Kidney (tissue), 13 donors: ENCODE measurements at regions not wholly inside any gene's neighbourhood (a gene's known extent, or its start where the extent isn't known, plus 50 kb on each side); places are given as distances from the start of the nearest gene placed in this dataset.
"Not testable (repeated sequence)": the region's sequence is repeated elsewhere in the genome, so short reads cannot be mapped to it uniquely, and the experiment has no call there.

Experiments used
- DNase-seq, 5 donors: peaks; one replicate each; pipeline ENCODE4 v3.0.0-alpha.2; 2013 to 2020
- FAIRE-seq: peaks from 2 replicates; lab custom pipeline; 2012; peaks lifted over from hg19 to GRCh38; lab: Jason Lieb, UNC
- H3K27ac ChIP-seq, 2 donors: one replicate each; pipeline ENCODE4 v1.7.0; 2013; ENCODE audit warnings: low read depth in 2 of 2, low read length in 2 of 2, inconsistent platforms in 1 of 2
- H3K27me3 ChIP-seq: one replicate; pipeline ENCODE4 v1.7.1; 2013; ENCODE audit warnings: low read length, inconsistent platforms; ENCODE audit not compliant: control insufficient read depth, insufficient read depth
- H3K36me3 ChIP-seq, 3 donors: one replicate each; pipeline versions ENCODE4 v1.7.0 to v1.7.1; 2013; ENCODE audit warnings: low read length in 3 of 3, control low read depth in 1 of 3, inconsistent platforms in 1 of 3; ENCODE audit not compliant: insufficient read depth in 3 of 3, control insufficient read depth in 2 of 3
- H3K4me1 ChIP-seq, 3 donors: one replicate each; pipeline versions ENCODE4 v1.7.0 to v1.7.1; 2013; ENCODE audit warnings: low read length in 3 of 3, inconsistent platforms in 1 of 3, low read depth in 1 of 3; ENCODE audit not compliant: control insufficient read depth in 2 of 3, insufficient read depth in 2 of 3
- H3K4me3 ChIP-seq, 3 donors: one replicate each; pipeline versions ENCODE4 v1.7.0 to v1.8.1; 2013; ENCODE audit warnings: low read length in 3 of 3, control low read depth in 1 of 3, inconsistent platforms in 1 of 3
- H3K9ac ChIP-seq, 3 donors: one replicate each; pipeline versions ENCODE4 v1.7.0 to v1.7.1; 2013; ENCODE audit warnings: low read length in 3 of 3, control low read depth in 1 of 3, inconsistent platforms in 1 of 3
- H3K9me3 ChIP-seq, 3 donors: one replicate each; pipeline versions ENCODE4 v1.7.0 to v1.7.1; 2013; ENCODE audit warnings: low read length in 3 of 3, control low read depth in 1 of 3, inconsistent platforms in 1 of 3; ENCODE audit not compliant: control insufficient read depth in 2 of 3, insufficient read depth in 1 of 3
- intact Hi-C: fragments of 100-400 bp; cut with DNase I; formaldehyde crosslinking; loops from one replicate; pipeline ENCODE4 v1.11.1; 2022
- TF ChIP-seq, protein P1 (sequence below): IDR thresholded peaks from 3 replicates; pipeline ENCODE4 v1.5.1; 2012; ENCODE audit warnings: mild to moderate bottlenecking, moderate library complexity, borderline replicate concordance; ENCODE audit not compliant: insufficient read depth; ENCODE audit errors: extremely low read depth
- donor health status: control.
- donor health status: control.
- donor health status: control.
- donor health status: control.
- donor health status: control.
- donor health status: DM: yes; HTN: yes; CAD: no.
- donor health status: Normal renal cell carcinoma (clear cell type).

DNA sequence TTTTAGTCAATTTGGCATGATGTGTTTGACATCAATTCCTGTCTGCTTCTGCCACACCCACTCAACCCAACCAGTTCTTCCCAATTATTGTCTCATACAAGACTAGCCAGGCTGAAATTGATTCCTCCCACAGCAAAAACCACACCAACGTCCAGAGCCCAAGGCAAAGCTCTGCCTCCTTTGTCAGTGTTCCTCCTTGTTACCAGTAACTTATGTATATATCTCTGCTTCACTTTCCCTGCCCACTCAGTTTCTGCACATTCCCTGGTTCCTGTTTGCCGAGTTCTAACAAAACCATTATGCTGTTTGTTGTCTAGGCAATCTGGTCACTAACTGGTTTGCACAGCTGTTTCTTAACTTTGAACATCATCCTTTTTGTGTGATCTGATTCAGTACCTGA is 547.9 kb upstream of the PTCHD4 start:
- Histone ChIP-seq H3K4me3 (no peak overlapping the region), H3K27ac (no peak overlapping the region), H3K9ac (no peak overlapping the region), H3K27me3 (no peaks in the 10 kb centered on the region), H3K36me3 (no peaks in the 10 kb centered on the region), H3K4me1 (no peaks in the 10 kb centered on the region), H3K9me3 (no peaks in the 10 kb centered on the region)
- no peak for FAIRE-seq
- intact Hi-C loops: no loop called here
- TF ChIP-seq, protein P1, sequence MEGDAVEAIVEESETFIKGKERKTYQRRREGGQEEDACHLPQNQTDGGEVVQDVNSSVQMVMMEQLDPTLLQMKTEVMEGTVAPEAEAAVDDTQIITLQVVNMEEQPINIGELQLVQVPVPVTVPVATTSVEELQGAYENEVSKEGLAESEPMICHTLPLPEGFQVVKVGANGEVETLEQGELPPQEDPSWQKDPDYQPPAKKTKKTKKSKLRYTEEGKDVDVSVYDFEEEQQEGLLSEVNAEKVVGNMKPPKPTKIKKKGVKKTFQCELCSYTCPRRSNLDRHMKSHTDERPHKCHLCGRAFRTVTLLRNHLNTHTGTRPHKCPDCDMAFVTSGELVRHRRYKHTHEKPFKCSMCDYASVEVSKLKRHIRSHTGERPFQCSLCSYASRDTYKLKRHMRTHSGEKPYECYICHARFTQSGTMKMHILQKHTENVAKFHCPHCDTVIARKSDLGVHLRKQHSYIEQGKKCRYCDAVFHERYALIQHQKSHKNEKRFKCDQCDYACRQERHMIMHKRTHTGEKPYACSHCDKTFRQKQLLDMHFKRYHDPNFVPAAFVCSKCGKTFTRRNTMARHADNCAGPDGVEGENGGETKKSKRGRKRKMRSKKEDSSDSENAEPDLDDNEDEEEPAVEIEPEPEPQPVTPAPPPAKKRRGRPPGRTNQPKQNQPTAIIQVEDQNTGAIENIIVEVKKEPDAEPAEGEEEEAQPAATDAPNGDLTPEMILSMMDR: no peak
- DNase-seq: no peak

DNA sequence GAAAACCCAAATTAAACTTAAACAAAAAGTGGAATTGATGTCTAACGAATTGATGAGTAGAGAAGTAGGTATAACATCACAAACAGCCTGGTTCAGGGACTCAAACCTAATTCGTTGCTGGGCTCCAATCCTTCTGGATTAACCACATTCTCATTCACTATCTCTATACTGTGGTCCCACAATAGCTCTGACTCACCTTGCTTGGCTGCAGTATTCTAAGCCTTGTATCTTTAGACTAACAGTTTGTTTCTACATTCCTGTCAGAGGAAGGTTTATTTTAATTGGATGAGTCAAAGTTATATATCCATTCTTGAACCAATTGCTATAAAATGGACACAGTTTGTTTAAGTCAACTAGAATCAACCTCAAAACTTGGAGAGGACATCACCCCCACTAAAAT is 530.5 kb upstream of the PTCHD4 start:
- Histone ChIP-seq H3K27me3 (no peaks in the 10 kb centered on the region), H3K9me3 (no peaks in the 10 kb centered on the region), H3K4me3 (no peak overlapping the region), H3K36me3 (no peaks in the 10 kb centered on the region), H3K4me1 (no peaks in the 10 kb centered on the region), H3K9ac (no peak overlapping the region), H3K27ac (no peak overlapping the region)
- FAIRE-seq (no peak), DNase-seq (no peak)
- intact Hi-C loops: no loop called here
- TF ChIP-seq, protein P1: no peak

DNA sequence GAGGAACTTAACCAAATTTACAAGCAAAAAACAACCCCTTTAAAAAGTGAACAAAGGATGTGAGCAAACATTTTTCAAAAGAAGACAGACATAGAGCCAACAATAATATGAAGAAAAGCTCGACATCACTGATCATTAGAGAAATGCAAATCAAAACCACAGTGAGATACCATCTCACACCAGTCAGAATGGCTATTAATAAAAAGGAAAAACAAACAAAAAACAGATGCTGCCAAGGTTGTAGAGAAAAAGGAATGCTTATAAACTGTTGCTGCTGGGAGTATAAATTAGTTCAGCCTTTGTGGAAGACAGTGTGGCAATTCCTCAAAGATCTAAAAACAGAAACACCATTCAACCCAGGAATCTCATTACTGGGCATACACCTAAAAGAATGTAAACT is 527.8 kb upstream of the PTCHD4 start:
- H3K27me3 ChIP-seq, H3K36me3 ChIP-seq, H3K27ac ChIP-seq, intact Hi-C loops, H3K4me3 ChIP-seq, FAIRE-seq, H3K9me3 ChIP-seq, DNase-seq, H3K9ac ChIP-seq, H3K4me1 ChIP-seq: not testable (repeated sequence)

DNA sequence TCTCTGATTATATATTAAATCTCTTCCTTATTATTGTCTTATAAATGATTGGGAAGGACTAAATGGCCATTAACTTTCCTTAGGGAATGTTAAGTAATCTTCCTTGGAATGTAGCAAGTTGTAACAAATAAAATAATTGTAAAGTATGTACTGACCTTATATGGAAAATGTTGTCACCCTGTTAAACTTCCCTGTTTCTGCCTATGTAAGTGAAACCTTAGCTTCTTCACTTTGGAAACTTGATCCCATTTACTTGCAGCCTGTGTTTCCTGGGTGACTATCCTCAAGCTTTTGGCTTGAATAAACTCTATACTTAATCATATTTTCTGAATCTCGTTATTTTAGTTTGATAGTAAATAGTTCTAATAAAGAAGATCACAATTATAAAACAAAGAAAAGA is 519.5 kb upstream of the PTCHD4 start:
- intact Hi-C loops: no loop called here
- Histone ChIP-seq H3K9ac (no peak overlapping the region), H3K4me3 (no peak overlapping the region), H3K27me3 (no peaks in the 10 kb centered on the region), H3K36me3 (no peaks in the 10 kb centered on the region), H3K4me1 (no peaks in the 10 kb centered on the region), H3K27ac (no peak overlapping the region), H3K9me3 (no peaks in the 10 kb centered on the region)
- TF ChIP-seq, protein P1: no peak
- FAIRE-seq: no peak
- no peak for DNase-seq
